Stimulated activated CD4-positive, alpha-beta T cell treated with anti-CD3 and anti-CD28 coated beads, Interleukin-4, amount 100 ng/mL, for 48 hours (primary cell): ENCODE measurements at regions not wholly inside any gene's neighbourhood (a gene's known extent, or its start where the extent isn't known, plus 50 kb on each side); places are given as distances from the start of the nearest gene placed in this dataset.
"Not testable (repeated sequence)": the region's sequence is repeated elsewhere in the genome, so short reads cannot be mapped to it uniquely, and the experiment has no call there.

Experiments
- DNase-seq, 2 donors: peaks; one replicate each; pipeline ENCODE4 v3.0.0-alpha.2; 2020; ENCODE audit warnings: low read depth in 2 of 2

DNA sequence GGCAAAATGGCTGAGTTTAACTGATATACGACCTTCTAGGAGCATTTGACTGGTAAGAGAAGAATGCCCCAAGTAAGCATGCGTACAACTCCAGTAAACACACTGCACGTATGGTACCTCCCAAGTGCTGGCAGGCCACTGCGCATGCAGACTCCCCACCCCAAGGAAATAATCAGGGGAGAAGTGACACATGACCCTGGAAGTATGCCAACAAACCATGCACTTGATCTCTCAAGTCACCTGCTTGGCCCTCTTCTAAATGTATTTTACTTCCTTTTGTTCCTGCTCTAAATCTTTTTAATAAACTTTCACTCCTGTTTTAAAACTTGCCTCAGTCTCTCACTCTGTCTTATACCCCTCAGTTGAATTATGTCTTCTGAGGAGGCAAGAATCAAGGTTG lies 129.8 kb upstream of the COL5A2 start:
- no peak for DNase-seq

DNA sequence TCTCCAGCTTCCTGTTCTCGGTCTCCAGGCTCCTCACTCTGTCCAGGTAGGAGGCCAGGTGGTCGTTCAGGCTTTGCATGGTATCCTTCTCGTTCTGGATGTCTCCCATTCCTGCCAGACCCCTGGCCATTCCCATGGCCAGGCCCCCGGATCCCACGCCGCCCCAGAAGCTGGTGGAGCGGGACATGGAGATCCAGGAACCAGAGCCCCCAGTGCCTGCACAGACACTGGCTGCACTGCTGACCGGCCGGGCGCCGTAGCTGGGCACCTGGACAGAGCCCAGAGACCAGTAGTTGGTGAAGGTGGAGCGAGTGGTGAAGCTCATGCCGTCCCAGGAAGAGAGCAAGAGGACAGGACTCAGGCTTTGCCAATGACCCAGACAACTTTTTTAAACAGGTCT lies 129.1 kb upstream of the WDR75 start:
- DNase-seq = no peak

DNA sequence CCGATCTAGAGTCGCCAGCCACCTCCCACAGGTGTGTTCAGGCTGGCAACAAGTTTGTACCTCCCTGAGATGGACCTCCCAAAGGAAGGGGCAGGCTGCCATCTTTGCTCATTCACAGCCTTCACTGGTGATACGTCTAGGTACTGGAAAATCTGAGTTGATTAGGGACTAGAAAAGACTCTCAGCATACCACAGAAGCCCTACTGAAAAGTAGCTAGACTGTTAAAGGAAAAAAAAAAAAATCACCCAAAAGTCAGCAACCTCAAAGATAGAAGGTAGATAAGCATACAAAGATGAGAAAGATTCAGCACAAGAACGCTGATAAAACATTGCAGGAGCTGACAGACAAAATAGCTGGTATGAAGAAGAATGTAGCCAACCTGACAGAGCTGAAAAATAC lies 128.6 kb upstream of the WDR75 start:
- no peak for DNase-seq

DNA sequence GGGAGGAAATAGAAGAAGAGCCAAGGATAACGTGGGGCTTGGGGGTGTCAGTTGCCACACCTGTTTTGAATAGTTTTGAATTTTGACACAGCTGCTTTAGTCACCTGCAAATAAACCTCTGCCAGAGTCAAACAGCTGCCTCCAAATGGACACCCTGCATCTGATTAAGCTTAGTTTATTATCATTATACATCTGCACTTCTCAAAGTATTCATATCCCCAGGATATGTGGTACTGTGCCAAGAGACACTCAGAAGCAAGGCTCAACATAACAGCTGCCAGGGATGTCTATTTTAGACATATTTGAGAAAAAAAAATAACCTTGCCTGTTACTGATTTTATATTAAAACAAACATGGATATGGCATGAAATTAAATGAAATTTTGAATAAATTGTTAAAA lies 122.5 kb upstream of the WDR75 start:
- no peak for DNase-seq

DNA sequence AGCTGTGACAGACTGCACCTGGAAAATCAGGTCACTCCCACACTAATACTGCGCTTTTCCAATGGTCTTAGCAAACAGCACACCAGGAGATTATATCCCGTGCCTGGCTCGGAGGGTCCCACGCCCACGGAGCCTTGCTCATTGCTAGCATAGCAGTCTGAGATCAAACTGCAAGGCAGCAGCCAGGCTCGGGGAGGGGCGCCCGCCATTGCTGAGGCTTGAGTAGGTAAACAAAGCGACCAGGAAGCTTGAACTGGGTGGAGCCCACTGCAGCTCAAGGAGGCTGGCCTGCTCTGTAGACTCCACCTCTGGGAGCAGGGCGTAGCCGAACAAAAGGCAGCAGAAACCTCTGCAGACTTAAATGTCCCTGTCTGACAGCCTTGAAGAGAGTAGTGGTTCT lies 121.8 kb upstream of the WDR75 start:
- DNase-seq = not testable (repeated sequence)

DNA sequence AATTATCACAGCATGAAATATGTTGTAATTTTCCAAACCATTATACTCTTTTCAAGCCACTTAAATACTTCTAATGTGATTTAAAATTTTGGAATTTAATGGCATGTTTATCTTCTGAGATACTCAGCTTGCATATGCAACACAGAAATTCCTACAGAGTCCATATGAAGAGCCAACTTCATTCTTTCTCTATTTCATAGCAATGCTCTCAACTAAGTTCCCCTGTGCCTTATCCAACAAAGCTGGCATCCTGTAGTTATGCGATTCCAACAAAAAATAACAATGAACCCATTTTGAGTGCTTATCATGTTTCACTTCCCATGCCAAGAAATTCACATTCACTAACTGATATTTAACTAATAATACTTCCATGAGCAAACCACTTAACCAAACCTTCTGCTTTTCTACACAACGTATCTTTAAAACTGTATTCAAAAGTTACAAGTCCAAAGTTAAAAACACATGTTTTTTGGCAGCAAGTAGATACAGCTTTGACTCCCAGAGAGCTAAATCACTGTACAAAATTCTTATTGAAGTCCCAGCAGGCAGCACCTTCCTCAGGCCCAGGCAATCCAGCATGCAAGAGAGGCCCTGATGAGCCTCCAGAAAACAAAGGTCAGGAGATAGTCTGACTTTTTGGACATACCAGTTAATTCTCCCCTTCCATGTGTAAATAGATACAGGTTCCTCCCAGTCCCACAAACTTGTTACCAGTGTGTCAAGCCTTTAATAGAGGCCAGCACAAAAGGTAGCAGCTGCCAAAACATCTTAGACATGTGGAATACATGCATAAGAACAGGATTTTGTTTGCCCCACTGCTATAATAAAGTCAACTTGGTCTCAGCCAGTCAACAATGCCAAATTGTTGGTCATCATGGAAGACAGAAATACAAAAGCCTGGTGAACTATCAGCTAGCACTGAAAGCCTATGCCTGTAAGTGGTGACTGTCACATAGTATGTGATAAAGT lies 113.1 kb upstream of the WDR75 start:
- DNase-seq = no peak

DNA sequence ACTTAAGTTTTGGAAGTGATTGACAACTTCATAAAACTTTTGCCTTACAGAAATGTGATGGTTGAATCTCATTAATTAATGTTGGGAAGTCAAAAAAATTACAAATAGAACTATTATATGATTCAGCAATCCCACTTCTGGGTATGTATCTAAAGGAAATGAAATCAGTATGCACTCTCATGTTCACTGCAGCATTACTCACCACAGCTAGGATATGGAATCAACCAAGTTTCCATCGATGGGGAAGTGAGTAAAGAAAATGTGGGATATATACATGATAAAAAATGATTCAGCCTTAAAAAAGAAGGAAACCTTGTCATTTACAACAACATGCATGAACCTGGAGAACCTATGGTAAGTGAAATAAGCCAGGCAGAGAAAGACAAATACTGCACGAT lies 112.4 kb upstream of the WDR75 start:
- DNase-seq = no peak

DNA sequence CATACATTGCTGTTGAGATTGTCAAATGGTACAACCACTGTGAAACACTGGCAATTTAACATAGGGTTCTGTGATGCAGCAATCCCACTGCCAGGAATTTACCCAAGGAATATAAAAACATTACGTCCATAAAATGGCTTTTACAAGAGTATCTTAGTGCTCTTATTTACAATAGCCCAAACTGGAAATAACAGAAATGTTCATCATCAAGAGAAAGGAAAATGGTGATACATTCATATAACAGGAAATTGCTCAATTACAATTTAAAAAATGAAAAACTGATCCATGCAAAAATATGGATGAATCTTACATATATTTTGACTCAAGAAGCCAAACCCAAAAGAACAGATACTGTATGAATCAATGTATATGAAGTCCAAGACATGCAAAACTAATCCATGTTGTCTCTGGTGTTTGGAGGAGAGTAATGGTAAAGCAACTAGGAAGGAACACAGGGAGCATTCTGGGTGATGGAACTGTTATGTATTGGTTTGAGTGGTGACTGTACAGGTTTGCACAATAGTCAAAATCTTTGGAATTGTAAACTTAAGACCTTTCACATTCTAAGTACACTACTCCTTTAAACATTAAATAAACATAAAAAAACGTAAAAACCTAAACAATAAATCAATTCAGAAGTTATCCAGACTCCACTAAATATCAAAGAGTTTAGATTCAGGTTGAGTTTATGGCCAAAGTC lies 104.8 kb upstream of the WDR75 start:
- no peak for DNase-seq

DNA sequence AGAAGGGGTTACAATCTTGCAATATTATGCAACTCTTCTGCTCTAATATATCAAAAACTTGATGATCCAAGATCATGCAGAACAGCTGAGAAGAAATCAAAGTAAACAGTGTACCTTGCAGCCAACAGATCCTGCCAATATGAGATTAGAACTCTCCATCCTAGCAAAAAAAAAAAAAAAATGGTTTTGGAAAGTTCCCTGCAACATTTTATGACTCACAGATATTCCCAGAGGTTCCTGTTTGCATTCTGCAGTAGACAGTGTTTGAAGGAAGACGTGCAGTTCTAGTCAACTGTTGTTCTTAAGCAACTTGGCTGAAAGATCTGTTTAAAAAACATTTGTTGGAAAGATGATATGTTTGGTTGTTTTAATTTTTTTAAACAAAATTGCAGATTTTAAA lies 103.6 kb upstream of the WDR75 start:
- DNase-seq = no peak

DNA sequence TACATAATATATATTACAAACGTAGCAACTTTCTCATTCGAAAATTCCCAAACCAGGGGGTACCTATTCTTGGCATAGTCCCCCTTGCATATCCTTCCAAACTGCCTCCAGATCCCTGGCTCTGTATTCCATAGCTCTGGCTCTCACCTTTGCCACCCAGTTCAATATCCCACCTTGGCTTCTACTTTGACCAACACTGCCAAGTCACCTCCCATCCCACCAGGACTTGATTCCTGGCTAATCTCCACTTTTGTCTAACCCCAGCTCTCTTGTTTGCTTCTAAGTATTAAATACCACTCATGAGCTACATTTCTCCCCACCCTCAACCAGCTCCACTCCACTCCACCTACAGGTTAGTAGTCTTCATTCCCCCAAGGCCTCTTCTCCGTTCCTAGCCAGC lies 103.2 kb upstream of the WDR75 start:
- no peak for DNase-seq

DNA sequence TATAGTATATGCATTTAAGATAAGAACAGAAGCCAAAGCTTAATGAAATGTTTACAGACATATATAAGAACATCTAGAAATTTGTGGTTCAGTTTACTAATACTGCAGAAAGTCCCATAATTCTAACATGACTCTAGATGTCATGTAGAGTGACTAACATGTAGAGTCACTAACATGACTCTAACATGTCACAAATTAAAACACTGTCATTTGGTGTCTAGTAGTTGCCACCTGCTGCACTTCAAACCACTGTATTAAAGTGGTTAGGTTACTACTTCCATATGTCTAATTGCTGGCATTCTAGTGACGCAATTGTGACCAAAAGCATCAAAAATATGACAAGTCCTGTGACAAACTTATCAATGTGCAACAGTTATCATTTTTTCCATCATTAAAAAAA lies 100.2 kb upstream of the WDR75 start:
- no peak for DNase-seq

DNA sequence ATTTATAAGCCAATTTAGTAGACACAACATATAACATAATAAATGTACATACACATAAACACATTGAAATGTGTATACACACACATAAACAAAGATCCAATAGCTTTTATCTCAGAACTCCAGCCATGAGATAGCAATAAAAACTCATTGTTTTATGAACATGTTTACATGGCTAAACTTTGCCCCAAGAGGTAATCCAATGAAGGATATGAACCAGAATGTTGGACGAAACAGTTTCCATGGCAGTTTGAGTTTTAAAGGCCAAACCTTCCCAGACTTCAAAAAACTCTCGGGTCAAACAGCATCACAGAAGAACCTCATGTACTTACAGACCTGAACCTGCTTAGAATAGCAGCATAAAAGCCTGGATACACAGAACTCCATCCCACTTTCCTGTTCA lies 97.2 kb upstream of the WDR75 start:
- no peak for DNase-seq

DNA sequence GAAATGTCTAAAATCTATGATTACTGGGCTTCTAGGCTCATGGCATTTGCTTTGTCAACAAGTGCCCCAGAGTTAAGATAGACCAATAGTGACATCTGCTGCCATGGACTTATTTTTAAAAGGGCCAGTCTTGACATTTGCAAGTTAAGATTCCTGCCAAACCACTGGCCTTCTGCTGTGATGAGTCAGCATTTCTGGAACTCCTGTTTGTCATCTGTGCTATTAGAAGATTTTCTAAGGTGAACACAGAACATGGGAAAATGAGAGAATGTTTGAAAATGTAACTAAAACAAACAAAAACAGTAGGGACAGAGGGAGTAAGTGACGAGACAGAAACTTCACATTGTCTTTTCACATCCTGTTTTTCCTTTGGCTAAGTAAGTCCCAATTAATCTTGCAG lies 93.7 kb upstream of the WDR75 start:
- DNase-seq = no peak

DNA sequence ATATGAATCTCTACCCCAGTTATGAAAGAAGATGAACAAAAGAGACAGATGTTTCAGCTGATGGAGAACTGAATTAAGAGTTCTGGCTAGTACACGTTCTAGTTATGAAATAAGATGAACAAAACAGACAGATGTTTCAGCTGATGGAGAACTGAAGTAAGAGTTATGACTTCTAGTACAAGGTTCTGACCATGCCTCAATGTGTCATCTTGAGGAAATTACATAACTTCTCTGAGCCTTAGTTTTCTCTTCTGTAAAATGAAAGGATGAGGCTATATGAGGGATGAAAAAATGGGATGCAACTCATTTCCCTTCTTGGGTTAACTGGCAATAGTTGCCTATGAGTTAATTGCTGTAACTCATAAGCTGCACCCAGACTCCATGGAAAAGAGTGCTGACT lies 92.9 kb upstream of the WDR75 start:
- no peak for DNase-seq

DNA sequence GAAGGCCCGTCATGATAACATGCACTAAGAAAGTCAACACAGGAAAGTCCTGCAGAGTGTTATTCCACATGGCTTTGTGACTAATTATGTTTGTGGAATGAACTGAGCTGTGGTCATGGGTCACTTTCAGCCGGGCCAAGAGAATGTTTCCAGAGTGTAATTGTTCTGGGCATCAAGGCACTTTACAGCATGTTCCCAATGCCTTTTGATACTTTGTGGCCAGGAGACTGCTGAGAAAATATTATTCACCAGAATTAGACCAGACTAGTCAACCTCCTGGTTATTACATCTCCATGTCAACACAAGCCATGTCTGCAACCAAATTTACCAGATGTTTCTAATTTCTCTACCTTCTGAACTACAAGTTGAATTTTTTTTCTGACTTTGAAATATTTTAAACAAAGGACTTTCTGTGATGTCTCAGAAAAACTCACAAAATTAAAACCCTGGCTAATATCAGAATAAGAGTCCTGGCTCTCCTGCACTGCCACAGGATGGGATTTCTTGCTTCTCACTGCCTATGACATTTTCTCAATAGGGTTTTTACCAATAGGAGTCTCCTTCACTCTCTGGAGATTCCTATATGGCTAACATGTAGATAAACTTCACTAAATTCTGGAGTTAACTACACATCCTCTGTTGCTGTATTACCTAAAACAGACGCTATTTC lies 90.6 kb upstream of the WDR75 start:
- no peak for DNase-seq

DNA sequence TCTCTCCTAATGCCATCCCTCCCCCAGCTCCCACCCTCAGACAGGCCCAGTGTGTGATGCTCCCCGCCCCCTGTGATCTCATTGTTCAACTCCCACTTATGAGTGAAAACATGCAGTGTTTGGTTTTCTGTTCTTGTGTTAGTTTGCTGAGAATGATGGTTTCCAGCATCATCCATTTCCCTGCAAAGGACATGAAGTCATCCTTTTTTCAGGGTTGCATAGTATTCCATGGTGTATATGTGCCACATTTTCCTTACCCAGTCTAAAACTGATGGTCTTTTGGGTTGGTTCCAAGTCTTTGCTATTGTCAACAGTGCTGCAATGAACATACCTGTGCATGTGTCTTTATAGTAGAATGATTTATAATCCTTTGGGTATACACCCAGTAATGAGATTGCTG lies 89.3 kb upstream of the WDR75 start:
- not testable (repeated sequence) for DNase-seq

DNA sequence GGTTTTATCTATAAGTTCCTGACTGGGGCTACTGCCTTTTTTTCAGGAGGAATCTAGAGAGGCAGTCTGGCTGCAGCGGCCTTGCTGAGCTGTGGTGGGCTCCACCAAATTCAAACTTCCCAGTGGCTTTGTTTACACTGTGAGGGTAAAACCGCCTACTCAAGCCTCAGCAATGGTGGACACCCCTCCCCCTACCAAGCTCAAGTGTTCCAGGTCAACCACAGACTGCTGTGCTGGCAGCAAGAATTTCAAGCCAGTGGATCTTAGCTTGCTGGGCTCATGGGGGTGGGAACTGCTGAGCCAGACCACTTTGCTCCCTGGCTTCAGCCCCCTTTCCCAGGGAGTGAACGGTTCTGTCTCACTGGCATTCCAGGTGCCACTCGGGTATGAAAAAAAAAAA lies 83.9 kb upstream of the WDR75 start:
- not testable (repeated sequence) for DNase-seq

DNA sequence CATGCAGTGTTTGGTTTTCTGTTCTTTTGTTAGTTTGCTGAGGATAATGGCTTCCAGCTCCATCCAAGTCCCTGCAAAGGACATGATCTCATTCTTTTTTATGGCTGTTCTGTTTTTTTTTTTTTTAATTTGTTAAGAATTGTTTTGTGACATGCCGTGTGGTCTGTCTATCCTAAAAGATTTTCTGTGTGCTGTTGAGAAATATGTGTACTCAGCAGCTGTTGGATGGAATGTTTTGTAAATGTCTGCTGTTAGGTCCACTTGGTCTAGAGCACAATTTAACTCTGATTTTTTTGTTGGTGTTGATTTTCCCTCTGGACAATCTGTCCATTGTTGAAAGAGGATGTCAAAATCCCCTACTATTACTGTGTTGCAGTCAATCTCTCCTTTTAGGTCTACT lies 80.4 kb upstream of the WDR75 start:
- DNase-seq = no peak

DNA sequence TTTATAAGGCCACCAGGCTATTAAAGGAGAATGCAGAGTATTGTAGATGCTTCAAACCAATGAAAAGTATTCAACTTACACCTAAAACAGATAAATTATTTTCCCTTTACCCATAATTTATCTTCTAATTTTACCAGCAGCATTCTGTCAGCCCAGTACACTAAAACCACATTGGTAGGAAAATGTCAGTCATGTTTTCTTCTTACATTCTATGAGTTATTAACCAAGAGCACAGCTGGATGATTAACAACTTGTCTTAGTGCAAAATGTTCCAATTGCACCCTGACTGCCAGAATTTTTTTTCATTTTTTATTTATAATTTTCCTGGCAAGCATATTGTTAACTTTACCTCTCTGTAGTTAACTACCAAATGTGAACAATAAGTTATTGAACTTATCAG lies 79.0 kb upstream of the WDR75 start:
- DNase-seq = no peak

DNA sequence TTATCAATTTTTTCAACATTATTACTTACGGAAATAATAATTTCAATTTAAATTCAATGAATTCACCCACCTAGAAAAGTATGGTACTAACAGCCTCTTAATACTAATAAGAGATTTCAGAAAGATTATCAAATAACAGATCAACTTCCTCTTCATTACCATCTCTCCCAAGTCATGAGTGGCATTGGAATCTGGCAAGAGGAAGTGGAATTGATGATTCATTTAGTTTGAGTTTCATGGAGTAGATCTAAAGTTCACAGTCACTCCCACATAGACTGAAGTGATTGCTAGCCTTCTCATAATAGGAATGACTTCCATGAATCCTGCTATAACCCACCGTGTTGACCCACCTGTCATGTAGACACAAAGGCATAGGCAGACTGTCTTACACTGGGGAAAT lies 77.7 kb upstream of the WDR75 start:
- DNase-seq = no peak

DNA sequence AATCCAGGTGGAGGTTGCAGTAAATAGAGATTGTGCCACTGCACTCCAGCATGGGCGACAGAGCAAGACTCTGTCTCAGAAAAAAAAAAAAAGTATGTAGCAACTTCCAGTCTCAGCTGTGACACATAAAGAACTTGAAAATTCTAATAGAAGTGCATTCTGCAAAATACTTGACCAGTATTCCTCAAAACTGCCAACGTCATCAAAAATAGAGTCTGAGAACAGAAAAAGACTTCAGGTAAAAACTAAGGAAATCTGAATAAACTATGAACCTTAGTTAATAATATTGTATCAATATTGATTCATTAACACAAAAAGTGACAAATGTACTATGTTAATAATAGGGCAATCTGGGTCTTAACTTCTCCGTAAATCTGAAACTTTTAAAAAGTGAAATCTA lies 76.7 kb upstream of the WDR75 start:
- DNase-seq = no peak

DNA sequence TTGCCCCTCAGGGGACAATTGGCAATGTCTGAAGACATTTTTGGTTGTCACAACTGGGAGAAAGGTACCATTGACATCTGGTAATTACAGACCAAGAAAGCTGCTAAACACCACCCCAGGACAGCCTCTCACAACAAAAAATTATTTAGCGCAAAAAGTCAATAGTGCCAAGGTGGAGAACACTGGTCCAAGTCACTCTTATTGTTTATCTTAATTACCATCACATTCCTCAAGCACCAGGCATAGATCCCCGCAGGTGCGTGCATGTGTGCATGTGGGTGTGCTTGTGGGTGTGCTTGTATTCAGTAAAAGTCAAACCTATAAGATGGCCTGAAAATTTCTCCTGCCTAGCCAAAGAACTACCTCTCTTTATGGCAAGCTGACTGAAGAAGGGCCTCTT lies 74.9 kb upstream of the WDR75 start:
- DNase-seq = no peak

DNA sequence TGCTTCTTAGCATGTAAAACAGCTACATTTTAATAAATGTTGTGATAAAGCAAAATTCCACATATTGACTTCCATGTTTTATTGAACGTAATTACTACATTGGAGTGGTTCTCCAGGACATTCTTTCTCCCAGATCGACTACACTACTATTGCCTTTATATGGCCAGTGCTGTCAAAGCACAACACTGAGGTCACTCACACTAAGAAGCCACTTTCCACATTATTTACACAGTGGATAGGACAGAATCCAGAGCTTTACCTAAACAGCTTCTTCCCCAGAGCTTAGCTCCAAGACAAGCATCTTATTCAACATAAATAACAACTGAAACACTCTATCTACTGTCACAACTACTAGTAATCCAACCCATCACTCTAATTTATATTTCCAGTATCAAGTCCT lies 73.9 kb upstream of the WDR75 start:
- no peak for DNase-seq
